ENCODE measurements at regions not wholly inside any gene's neighbourhood (a gene's known extent, or its start where the extent isn't known, plus 50 kb on each side); places are given as distances from the start of the nearest gene placed in this dataset.

DNA sequence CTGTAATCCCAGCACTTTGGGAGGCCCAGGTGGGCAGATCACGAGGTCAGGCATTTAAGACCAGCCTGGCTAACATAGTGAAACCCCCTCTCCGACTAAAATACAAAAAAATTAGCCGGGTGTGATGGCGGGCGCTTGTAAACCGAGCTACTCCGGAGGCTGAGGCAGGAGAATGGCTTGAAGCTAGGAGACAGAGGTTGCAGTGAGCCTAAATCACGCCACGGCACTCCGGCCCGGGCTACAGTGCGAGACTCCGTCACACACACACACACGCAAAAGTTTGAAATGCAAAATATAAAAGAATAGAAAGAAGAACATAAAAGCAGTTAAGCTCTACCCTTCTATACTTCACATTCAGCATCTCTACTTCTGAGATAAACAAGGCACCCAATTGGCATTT lies 1165.9 kb upstream of the CNTN5 start (continued):
- no peak for TF ChIP-seq STAT1 (conservative IDR thresholded peaks at IDR 0.05)

DNA sequence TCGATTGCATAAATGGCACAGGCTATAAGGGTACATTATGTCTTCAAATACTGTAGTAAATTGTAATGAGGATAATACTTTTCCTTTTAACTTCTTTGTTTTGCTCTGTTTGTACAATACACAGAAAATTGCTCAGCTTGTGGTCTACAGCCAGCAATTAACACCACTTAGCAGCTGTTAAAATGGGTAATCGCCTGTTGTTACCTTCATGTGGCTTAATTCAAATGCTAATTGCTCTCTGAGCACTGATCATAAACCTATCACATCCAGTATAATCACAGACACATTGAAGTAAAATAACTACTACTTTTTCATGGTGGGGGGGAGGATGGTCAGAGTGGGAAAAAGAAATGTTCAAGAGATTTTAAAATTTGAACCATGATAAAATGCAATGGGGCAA lies 1164.1 kb upstream of the CNTN5 start:
- in situ Hi-C loops (cut with MboI) = no loop called here
- no peaks in the 10 kb centered on the region for H3K79me2 ChIP-seq (ENCODE audit: control insufficient read depth, insufficient read depth, low read length)
- DNase-seq (ENCODE audit: low read depth, low spot score) = no peak
- WGBS (ENCODE audit: insufficient coverage, insufficient replicate concordance, low lambda C conversion rate, missing lambda C conversion rate) = 2% methylated on average over 2 of the region's 2 CpGs
- FAIRE-seq = no peak
- H3K27ac ChIP-seq (ENCODE audit: control insufficient read depth, insufficient read depth) = no peak overlapping the region
- SMC1A ChIA-PET (ENCODE audit: uncharacterized antibody, unreplicated experiment) = no interaction called here
- intact Hi-C loops (cut with micrococcal nuclease; ENCODE audit: unreplicated experiment) = no loop called here
- no peaks in the 10 kb centered on the region for H3K27me3 ChIP-seq (replicated peaks in 1 of 2; ENCODE audit: control insufficient read depth in 2 of 2, insufficient read depth in 2 of 2, low read length in 1 of 2)
- H3K4me1 ChIP-seq (ENCODE audit: control insufficient read depth, insufficient read depth, low read length) = no peaks in the 10 kb centered on the region
- H3K4me2 ChIP-seq (ENCODE audit: control insufficient read depth, insufficient read depth) = no peak overlapping the region
- RAD21 ChIA-PET (ENCODE audit: unreplicated experiment) = no interaction called here
- H3K9me3 ChIP-seq (replicated peaks; ENCODE audit: control insufficient read depth, insufficient read depth, low read length) = no peaks in the 10 kb centered on the region
- CTCF ChIA-PET = no interaction called here
- ATAC-seq = no peak
- H3K36me3 ChIP-seq (ENCODE audit: control insufficient read depth in 2 of 2, insufficient read depth in 2 of 2, low read length in 1 of 2) = no peaks in the 10 kb centered on the region
- no peak overlapping the region for H3K9ac ChIP-seq (ENCODE audit: control insufficient read depth, insufficient read depth, low read length)
- no peak for TF ChIP-seq EGR1 (IDR thresholded peaks at IDR 0.05; ENCODE audit: borderline replicate concordance in 1 of 2, low read depth in 2 of 2, low read length in 2 of 2)
- no peak for TF ChIP-seq HCFC1 (IDR thresholded peaks at IDR 0.05; ENCODE audit: low read length)
- TF ChIP-seq, protein P1, sequence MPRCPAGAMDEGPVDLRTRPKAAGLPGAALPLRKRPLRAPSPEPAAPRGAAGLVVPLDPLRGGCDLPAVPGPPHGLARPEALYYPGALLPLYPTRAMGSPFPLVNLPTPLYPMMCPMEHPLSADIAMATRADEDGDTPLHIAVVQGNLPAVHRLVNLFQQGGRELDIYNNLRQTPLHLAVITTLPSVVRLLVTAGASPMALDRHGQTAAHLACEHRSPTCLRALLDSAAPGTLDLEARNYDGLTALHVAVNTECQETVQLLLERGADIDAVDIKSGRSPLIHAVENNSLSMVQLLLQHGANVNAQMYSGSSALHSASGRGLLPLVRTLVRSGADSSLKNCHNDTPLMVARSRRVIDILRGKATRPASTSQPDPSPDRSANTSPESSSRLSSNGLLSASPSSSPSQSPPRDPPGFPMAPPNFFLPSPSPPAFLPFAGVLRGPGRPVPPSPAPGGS (IDR thresholded peaks at IDR 0.05; ENCODE audit: borderline replicate concordance, insufficient read depth, low read depth, low read length, poor library complexity, severe bottlenecking) = no peak
- TF ChIP-seq MTA2 (IDR thresholded peaks at IDR 0.05; ENCODE audit: low read depth) = no peak
- no peak for TF ChIP-seq MEF2B (IDR thresholded peaks at IDR 0.05; ENCODE audit: partially characterized antibody, poor library complexity, severe bottlenecking)
- TF ChIP-seq, protein P2, sequence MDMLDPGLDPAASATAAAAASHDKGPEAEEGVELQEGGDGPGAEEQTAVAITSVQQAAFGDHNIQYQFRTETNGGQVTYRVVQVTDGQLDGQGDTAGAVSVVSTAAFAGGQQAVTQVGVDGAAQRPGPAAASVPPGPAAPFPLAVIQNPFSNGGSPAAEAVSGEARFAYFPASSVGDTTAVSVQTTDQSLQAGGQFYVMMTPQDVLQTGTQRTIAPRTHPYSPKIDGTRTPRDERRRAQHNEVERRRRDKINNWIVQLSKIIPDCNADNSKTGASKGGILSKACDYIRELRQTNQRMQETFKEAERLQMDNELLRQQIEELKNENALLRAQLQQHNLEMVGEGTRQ (IDR thresholded peaks at IDR 0.05; ENCODE audit: borderline replicate concordance, low read depth, low read length) = no peak
- H4K20me1 ChIP-seq (ENCODE audit: control insufficient read depth, insufficient read depth) = no peaks in the 10 kb centered on the region
- BruUV-seq (replicated peaks) = no TSS peak
- no peak overlapping the region for H3K4me3 ChIP-seq
- no peak overlapping the region for H2AFZ ChIP-seq (ENCODE audit: control insufficient read depth, low read depth, low read length)
- POLR2A ChIA-PET = no interaction called here

Measured in GM12878 (cell line).